Activated naive CD4-positive, alpha-beta T cell treated with anti-CD3 and anti-CD28 coated beads for 36 hours (primary cell): ENCODE measurements at regions not wholly inside any gene's neighbourhood (a gene's known extent, or its start where the extent isn't known, plus 50 kb on each side); places are given as distances from the start of the nearest gene placed in this dataset.

ENCODE experiments used
- CTCF ChIA-PET: fragments of 350-600 bp; sonication (Branson Sonifier 250); formaldehyde crosslinking; loops from one replicate; lab custom pipeline; 2021; ENCODE audit warnings: antibody characterized with exemption; lab: Charles Lee
- DNase-seq: peaks from one replicate; pipeline ENCODE4 v3.0.0-alpha.2; 2020
- H3K27ac Mint-ChIP-seq: one replicate; pipeline ENCODE4 v1.8.0; 2021; ENCODE audit warnings: mild to moderate bottlenecking, mixed read lengths
- H3K27me3 Mint-ChIP-seq: one replicate; pipeline ENCODE4 v1.8.0; 2021; ENCODE audit warnings: low read depth, mixed read lengths
- H3K36me3 Mint-ChIP-seq: one replicate; pipeline ENCODE4 v1.8.0; 2021; ENCODE audit warnings: low read depth, mixed read lengths
- H3K4me1 Mint-ChIP-seq: one replicate; pipeline ENCODE4 v1.8.0; 2021; ENCODE audit warnings: low read depth, mixed read lengths
- H3K4me3 Mint-ChIP-seq: one replicate; pipeline ENCODE4 v1.8.0; 2021; ENCODE audit warnings: mild to moderate bottlenecking, moderate library complexity, mixed read lengths
- H3K9me3 Mint-ChIP-seq: one replicate; pipeline ENCODE4 v1.8.0; 2021; ENCODE audit warnings: mixed read lengths
- intact Hi-C: fragments of 100-400 bp; cut with micrococcal nuclease; formaldehyde crosslinking; loops from one replicate; pipeline ENCODE4 v1.15.1; 2023

DNA sequence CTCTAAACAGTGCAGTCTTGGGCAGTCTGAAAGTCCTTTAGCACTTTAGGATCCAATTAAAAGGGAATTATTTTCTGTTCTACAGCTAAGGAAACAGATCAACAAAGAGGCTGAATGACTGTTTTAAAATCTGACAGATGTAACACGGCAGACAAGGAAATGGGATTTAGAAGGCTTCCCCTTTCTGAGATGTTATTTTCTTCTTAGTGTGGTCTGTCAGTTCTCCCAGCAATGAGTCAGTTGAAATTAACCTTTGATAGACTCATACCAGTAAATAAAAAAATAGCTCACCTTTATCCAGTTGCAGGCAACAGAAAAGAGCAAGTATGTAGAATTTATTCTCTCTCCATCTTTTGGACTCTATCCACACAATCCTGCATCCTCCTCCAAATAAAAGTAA, 98.1 kb downstream of the NEDD1 start:
- no peaks in the 10 kb centered on the region for H3K9me3 Mint-ChIP-seq
- H3K27me3 Mint-ChIP-seq, result peaks cover 16% of the 10 kb centered on the region
- no peak overlapping the region for H3K4me3 Mint-ChIP-seq
- CTCF ChIA-PET, result no interaction called here
- H3K36me3 Mint-ChIP-seq, result no peaks in the 10 kb centered on the region
- intact Hi-C loops, result no loop called here
- H3K27ac Mint-ChIP-seq, result no peak overlapping the region
- DNase-seq, result no peak
- no peaks in the 10 kb centered on the region for H3K4me1 Mint-ChIP-seq

DNA sequence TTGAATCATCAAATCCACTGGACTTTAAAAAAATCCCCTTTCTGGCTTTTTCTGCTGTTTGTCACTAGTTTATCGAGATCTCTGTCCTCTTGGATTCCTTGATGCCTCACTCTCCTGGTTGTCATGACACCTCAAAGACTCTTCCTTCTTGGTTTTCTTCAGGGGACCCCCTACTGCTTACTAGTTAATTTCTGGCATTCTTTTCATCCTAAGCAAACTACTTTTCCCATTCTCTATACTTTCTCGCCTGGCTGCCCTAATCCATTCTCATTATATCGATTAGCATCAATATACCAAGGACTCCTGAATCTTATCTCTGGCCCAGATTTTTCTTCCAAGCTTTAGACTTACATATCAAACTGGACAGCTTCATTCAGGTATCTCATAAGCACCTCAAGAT, 98.6 kb downstream of the NEDD1 start:
- DNase-seq, result no peak
- Mint-ChIP-seq H3K27me3 (peaks cover 16% of the 10 kb centered on the region), H3K4me1 (no peaks in the 10 kb centered on the region), H3K36me3 (no peaks in the 10 kb centered on the region), H3K4me3 (no peak overlapping the region), H3K27ac (no peak overlapping the region), H3K9me3 (no peaks in the 10 kb centered on the region)
- CTCF ChIA-PET, result no interaction called here
- intact Hi-C loops, result no loop called here

DNA sequence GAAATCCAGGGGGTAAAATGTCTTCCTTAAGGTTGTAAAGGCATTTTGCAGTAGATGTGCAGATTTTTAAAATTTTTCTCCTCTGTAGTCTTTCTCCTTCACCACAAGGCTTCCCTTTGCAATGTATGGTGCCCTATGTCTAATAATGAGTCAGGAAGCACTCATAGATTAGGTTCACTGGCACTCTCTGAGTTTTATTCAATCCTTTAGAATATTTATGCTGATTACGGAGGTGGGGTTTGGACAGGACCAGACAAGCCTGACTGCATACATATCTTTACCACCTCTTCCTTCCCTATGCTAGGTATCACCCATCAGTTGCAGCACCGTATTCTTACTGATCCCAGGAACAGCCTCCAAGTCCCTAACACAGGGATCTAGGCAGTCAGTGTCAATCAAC, 99.5 kb downstream of the NEDD1 start:
- DNase-seq, result no peak
- Mint-ChIP-seq H3K36me3 (no peaks in the 10 kb centered on the region), H3K4me3 (no peak overlapping the region), H3K27ac (no peak overlapping the region), H3K27me3 (peaks cover 16% of the 10 kb centered on the region), H3K9me3 (no peaks in the 10 kb centered on the region), H3K4me1 (no peaks in the 10 kb centered on the region)
- CTCF ChIA-PET, result no interaction called here
- intact Hi-C loops, result no loop called here

DNA sequence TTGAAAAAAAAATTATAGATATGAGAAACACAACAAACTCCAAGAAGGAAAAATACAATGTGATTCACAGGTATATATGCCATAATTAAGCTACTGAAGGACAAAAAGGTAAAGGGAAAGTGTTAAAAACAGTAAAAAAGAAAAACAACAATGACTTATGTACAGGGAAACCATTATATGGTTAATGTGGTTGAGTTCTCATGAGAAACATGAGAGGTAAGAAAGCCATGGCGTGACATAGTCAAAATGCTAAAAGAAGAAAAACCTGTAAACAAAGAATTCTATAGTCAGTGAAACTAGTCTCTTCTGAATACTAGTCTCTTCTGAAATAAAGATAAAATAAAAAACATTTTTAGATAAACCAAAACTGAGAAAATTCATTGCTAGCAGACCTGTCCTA, 109.1 kb downstream of the NEDD1 start:
- Mint-ChIP-seq H3K36me3 (no peaks in the 10 kb centered on the region), H3K4me1 (no peaks in the 10 kb centered on the region)
- CTCF ChIA-PET, result no interaction called here

DNA sequence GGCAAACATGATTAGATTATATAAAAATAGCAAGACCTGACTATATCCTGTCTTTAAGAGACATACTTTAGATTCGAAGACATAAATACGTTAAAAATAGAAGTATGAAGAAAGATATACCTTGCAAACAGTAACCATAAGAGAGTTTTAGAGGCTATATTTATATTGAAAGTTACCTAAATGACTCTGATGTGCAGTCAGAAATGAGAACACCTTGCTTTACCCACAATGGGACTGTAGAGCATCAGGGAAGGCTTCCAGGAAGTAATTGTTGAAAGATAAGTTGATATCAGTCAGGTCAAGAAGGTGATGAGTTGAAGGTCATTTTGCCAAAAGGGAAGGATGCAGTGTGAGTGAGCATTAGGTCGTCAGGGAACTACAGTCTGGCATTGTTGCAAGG, 110.2 kb downstream of the NEDD1 start:
- CTCF ChIA-PET, result no interaction called here
- Mint-ChIP-seq H3K27ac (no peak overlapping the region), H3K4me1 (no peaks in the 10 kb centered on the region), H3K36me3 (no peaks in the 10 kb centered on the region), H3K27me3 (peaks cover 7% of the 10 kb centered on the region), H3K4me3 (no peak overlapping the region), H3K9me3 (peaks cover 3% of the 10 kb centered on the region)
- intact Hi-C loops, result no loop called here
- no peak for DNase-seq

More for the DNA sequence above, 109.1 kb downstream of the NEDD1 start:
- Mint-ChIP-seq H3K4me3 (no peak overlapping the region), H3K9me3 (peaks cover 3% of the 10 kb centered on the region), H3K27ac (no peak overlapping the region), H3K27me3 (peaks cover 7% of the 10 kb centered on the region)
- no peak for DNase-seq
- intact Hi-C loops, result no loop called here

DNA sequence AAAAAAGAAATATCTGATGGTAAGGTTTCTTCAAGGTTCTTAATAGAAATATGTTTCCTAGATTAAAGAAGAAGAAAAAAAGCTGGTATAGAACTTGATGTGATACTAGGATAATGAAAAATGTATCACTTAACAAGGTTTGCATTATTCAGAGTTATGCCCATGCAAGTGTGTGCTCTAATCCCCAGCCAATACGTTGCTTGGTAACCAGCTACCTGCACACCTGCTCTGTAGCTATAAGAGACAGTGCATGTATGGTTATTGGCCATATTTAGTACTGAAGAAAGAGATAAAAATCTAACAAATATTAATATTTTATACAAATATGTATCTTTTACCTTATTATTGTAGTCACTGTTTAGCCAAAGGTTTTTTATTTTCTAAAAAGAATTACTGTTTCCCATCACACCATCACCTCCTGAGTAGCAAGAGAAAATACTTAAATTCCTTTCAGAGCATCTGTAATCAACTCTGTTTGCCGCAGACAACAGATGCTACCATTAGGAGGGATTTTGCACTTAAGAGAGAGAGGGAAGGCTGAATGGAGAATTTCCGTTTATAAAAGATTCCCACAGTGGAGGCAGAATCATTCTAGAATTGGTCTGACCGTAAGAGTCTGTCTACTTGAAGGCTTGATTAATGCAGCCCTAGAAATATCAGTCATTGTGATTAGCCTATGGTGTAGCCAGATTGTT, 115.6 kb downstream of the NEDD1 start:
- H3K27me3 Mint-ChIP-seq, result peaks cover 3% of the 10 kb centered on the region
- no peak overlapping the region for H3K27ac Mint-ChIP-seq
- H3K4me3 Mint-ChIP-seq, result no peak overlapping the region
- intact Hi-C loops, result no loop called here
- H3K4me1 Mint-ChIP-seq, result no peaks in the 10 kb centered on the region
- no peaks in the 10 kb centered on the region for H3K9me3 Mint-ChIP-seq
- CTCF ChIA-PET, result no interaction called here
- H3K36me3 Mint-ChIP-seq, result no peaks in the 10 kb centered on the region
- no peak for DNase-seq

DNA sequence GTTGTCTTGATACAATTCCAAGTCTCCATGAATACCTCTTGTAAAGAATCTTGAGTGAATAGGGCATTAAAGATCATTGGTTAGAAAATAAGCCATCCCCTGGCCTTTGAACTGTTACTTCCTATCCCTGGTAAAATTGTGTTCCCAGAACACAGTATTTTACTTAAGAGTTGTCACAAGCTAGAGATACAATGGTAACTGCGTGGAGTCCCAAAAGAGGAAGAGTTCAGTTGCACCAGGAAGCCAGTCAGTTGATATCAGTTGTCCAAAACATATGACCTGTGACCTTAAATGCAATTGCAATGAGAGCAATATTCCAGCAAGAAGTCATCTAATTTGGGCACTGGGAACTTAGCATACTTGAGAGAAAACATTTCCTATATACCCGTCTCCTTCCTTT, 117.3 kb downstream of the NEDD1 start:
- H3K27ac Mint-ChIP-seq, result no peak overlapping the region
- DNase-seq, result no peak
- no peaks in the 10 kb centered on the region for H3K4me1 Mint-ChIP-seq
- H3K27me3 Mint-ChIP-seq, result peaks cover 3% of the 10 kb centered on the region
- H3K4me3 Mint-ChIP-seq, result no peak overlapping the region
- H3K36me3 Mint-ChIP-seq, result no peaks in the 10 kb centered on the region
- CTCF ChIA-PET, result no interaction called here
- intact Hi-C loops, result no loop called here
- no peaks in the 10 kb centered on the region for H3K9me3 Mint-ChIP-seq

DNA sequence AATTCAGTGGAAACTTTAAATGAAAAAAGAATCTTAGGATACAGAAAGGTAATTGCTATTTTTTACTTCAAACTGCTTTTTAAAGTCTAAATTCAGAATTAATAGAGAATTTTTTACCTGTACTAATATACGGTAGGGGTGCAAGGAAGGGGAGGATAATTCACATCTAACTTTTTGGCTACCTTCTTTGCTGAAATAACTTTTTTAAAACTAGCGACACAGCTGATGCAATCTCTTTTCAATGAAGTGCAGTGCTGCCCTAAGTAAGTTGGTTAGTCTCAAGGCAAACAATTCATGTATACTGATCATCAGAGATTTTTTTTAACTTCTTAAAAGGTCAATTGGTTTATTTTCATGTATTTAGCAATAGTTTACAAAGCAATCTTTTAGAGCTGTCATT, 119.8 kb downstream of the NEDD1 start:
- H3K4me1 Mint-ChIP-seq, result no peaks in the 10 kb centered on the region
- intact Hi-C loops, result no loop called here
- CTCF ChIA-PET, result no interaction called here
- H3K27me3 Mint-ChIP-seq, result peaks cover 3% of the 10 kb centered on the region
- no peak overlapping the region for H3K4me3 Mint-ChIP-seq
- no peak for DNase-seq
- no peaks in the 10 kb centered on the region for H3K9me3 Mint-ChIP-seq
- no peaks in the 10 kb centered on the region for H3K36me3 Mint-ChIP-seq
- no peak overlapping the region for H3K27ac Mint-ChIP-seq

DNA sequence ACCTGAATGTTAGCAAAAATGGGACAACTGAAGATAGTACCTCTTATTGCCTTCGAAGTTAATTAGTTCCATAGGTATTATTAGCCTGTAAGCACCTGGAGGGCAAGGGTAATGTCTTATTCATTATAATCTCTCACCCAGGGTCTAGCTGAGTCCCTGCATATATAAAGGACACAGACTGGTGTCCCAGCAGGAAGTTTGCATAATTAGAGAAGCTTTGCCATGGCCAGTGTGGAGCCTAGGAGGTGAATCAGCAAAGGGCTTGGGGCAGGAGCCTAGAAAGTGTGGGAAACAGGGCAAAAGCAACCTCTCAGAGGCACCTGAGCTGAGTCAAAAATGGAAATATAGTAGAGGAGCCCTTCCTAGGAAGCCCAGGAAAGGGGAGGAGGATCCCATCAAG, 120.4 kb downstream of the NEDD1 start:
- intact Hi-C loops, result no loop called here
- no peak for DNase-seq
- Mint-ChIP-seq H3K4me1 (no peaks in the 10 kb centered on the region), H3K36me3 (no peaks in the 10 kb centered on the region), H3K27ac (no peak overlapping the region), H3K9me3 (no peaks in the 10 kb centered on the region), H3K4me3 (no peak overlapping the region), H3K27me3 (peaks cover 3% of the 10 kb centered on the region)
- CTCF ChIA-PET, result no interaction called here

DNA sequence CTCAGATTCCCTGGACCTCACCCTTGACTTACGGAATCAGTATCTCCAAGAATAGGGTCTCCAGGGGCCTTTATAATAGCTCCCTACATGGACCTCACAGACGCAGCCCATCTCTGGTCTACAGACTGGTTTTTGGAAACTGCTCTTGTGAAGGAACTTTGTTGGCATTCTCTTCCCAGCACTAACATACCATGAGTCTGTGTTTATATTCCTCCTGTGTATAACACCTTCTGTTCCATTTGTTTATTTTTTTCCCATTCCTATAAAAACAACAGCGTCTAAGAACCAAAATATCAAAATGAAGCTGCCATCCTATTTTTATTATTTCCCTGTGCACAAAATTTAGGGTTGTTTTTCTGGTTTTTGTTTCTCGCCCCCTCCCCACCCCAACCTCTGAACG, 131.1 kb downstream of the NEDD1 start:
- H3K27me3 Mint-ChIP-seq, result peaks cover 5% of the 10 kb centered on the region

DNA sequence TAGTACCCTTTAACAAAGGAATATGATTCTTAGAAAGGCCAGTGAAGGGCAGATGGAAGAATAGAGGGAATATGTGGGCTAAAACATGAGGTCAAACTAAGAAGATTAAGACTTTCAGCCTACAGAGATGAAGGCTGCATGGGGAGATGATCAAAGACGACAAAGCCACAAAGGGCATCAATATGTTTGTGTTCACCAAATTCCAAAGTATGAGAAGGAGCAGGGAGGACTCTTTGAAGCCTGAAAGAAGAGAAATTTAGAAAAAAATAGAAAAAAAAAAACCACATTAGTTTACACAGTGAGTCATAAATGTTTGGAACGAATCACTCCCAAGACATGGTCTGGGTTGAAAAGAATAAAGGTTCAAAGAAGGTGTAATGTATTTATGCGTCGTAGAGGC, 131.8 kb downstream of the NEDD1 start:
- H3K4me1 Mint-ChIP-seq, result no peaks in the 10 kb centered on the region
- H3K27ac Mint-ChIP-seq, result no peak overlapping the region
- no peaks in the 10 kb centered on the region for H3K9me3 Mint-ChIP-seq
- DNase-seq, result no peak
- CTCF ChIA-PET, result no interaction called here
- no peaks in the 10 kb centered on the region for H3K36me3 Mint-ChIP-seq
- peaks cover 5% of the 10 kb centered on the region for H3K27me3 Mint-ChIP-seq
- intact Hi-C loops, result no loop called here
- H3K4me3 Mint-ChIP-seq, result no peak overlapping the region

More for the DNA sequence above, 131.1 kb downstream of the NEDD1 start:
- H3K36me3 Mint-ChIP-seq, result no peaks in the 10 kb centered on the region
- no peak for DNase-seq
- intact Hi-C loops, result no loop called here
- CTCF ChIA-PET, result no interaction called here
- H3K4me1 Mint-ChIP-seq, result no peaks in the 10 kb centered on the region
- H3K27ac Mint-ChIP-seq, result no peak overlapping the region
- H3K9me3 Mint-ChIP-seq, result no peaks in the 10 kb centered on the region
- H3K4me3 Mint-ChIP-seq, result no peak overlapping the region

DNA sequence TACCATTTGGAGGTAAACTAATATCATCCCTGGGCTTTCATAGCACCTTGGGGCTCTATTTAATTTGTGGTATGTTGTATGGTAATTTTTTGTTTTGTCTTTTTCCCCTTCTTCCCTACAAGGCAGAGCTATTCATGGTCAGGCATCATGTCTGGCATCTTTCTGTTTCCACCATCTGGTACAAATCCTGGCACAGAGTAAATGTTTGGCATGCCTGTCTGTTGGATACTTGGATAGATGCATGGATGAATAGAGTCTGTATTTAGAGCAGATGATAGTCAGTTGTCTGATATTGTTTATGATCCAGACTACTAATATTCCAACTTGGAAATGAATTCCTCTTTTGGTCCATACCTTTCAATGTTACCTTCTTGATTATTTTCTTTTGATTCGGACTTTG, 139.8 kb downstream of the NEDD1 start:
- Mint-ChIP-seq H3K4me3 (no peak overlapping the region), H3K27me3 (peaks cover 3% of the 10 kb centered on the region), H3K4me1 (no peaks in the 10 kb centered on the region), H3K27ac (no peak overlapping the region), H3K36me3 (no peaks in the 10 kb centered on the region), H3K9me3 (no peaks in the 10 kb centered on the region)
- CTCF ChIA-PET, result no interaction called here
- no peak for DNase-seq
- intact Hi-C loops, result no loop called here

DNA sequence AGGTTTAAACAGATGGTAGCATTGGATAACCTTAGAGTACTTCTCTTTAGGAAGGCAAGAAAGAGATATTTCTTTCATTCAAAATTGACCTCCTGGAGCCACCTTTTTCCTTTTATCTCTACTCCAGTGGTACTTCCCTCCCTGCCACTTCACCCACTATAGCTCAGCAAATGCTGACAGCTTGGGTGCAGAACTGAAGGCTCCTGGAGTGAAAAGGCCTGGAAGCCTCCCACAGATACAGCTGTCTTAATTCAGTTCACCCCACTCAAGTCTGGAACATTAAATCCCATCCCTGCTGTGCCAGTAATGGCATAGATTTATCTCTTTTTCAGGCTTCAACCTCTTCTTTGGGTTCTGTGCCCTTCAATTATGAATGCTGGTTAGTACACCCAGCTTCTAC, 140.3 kb downstream of the NEDD1 start:
- DNase-seq, result no peak
- CTCF ChIA-PET, result no interaction called here
- intact Hi-C loops, result no loop called here
- Mint-ChIP-seq H3K4me3 (no peak overlapping the region), H3K27ac (no peak overlapping the region), H3K36me3 (no peaks in the 10 kb centered on the region), H3K4me1 (no peaks in the 10 kb centered on the region), H3K9me3 (no peaks in the 10 kb centered on the region), H3K27me3 (peaks cover 3% of the 10 kb centered on the region)
